ENCODE measurements at regions not wholly inside any gene's neighbourhood (a gene's known extent, or its start where the extent isn't known, plus 50 kb on each side); places are given as distances from the start of the nearest gene placed in this dataset.

DNA sequence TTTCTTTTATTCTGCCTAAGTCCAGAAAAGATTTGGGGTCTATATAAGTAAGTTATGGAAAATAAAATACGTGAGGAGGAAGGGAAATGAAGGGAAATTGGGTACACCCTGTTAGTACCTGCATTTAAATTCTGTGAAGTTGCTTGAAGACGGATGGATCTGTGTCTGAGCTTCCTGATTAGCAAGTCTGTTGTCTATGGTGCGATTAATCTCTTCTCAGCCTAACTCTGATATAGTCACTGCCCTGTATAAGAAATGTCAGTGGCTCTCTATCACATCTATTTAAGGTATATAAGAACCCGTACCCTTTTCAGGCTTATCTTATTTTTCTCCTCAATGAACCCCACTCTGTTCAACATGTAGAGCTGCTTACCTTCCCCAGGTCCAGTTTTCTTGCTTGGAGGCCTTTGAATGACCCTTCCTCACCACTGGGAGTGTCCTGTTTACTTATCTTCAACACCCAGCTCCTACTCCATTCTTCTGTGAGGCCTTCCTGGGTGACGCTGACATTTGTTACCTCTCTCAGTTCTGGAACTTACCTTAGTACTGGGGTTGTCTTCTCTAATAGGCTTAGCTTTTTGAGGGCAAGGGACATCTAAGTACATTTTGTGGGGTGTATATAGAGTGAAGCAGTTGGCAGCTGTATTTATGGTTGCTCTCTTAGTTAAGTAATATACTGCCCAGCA is 149.6 kb upstream of the PRPS1L1 start:
- WGBS, 2 experiments (ENCODE audit: insufficient coverage in 2 of 2): 100% methylated on average over 2 to 3 of the region's 5 CpGs
- Histone ChIP-seq H3K27ac (ENCODE audit: low read depth, low read length, severe bottlenecking) (no peak overlapping the region), H3K4me1 (ENCODE audit: control insufficient read depth, insufficient read depth, low read length, poor library complexity, severe bottlenecking) (peaks cover 19% of the 10 kb centered on the region), H3K9me3 (ENCODE audit: control insufficient read depth, low read length) (no peaks in the 10 kb centered on the region), H3K36me3 (ENCODE audit: control insufficient read depth, insufficient read depth, low read length) (no peaks in the 10 kb centered on the region), H3K4me3 (ENCODE audit: extremely low read depth, insufficient read depth, low read length, poor library complexity, severe bottlenecking) (no peak overlapping the region)

GRCh38 chr7:18177815-18178660 is 150.4 kb upstream of the PRPS1L1 start:
- H3K9me3 ChIP-seq (ENCODE audit: control insufficient read depth, low read length): no peaks in the 10 kb centered on the region
- H3K36me3 ChIP-seq (ENCODE audit: control insufficient read depth, insufficient read depth, low read length): no peaks in the 10 kb centered on the region
- no peak overlapping the region for H3K27ac ChIP-seq (ENCODE audit: low read depth, low read length, severe bottlenecking)
- no peak overlapping the region for H3K4me3 ChIP-seq (ENCODE audit: extremely low read depth, insufficient read depth, low read length, poor library complexity, severe bottlenecking)
- H3K4me1 ChIP-seq (ENCODE audit: control insufficient read depth, insufficient read depth, low read length, poor library complexity, severe bottlenecking): peaks cover 19% of the 10 kb centered on the region
- WGBS, 2 experiments (ENCODE audit: insufficient coverage in 2 of 2): 92 to 96% methylated on average over 2 of the region's 7 CpGs

DNA sequence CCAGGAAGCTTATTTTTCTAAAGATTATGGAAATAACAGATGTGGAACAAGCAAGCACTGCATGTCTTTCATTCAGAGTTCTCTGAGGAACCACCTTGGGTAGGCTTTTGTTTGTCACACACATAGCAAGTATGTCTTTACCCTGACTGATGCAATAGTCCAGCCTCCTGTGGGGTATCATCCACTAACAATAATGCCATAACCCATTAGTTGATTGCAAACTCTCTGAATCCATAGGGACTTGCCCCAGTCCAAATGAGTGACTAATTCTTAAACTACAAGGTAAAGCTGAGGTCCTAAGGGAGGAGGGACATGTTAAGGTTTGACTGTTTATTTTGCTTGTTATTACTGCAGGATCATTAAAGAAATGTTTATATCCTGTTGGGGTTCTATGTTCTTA is 151.4 kb upstream of the PRPS1L1 start:
- Histone ChIP-seq H3K27ac (ENCODE audit: low read depth, low read length, severe bottlenecking) (no peak overlapping the region), H3K4me3 (ENCODE audit: extremely low read depth, insufficient read depth, low read length, poor library complexity, severe bottlenecking) (no peak overlapping the region), H3K9me3 (ENCODE audit: control insufficient read depth, low read length) (no peaks in the 10 kb centered on the region), H3K4me1 (ENCODE audit: control insufficient read depth, insufficient read depth, low read length, poor library complexity, severe bottlenecking) (peaks cover 19% of the 10 kb centered on the region), H3K36me3 (ENCODE audit: control insufficient read depth, insufficient read depth, low read length) (no peaks in the 10 kb centered on the region)

DNA sequence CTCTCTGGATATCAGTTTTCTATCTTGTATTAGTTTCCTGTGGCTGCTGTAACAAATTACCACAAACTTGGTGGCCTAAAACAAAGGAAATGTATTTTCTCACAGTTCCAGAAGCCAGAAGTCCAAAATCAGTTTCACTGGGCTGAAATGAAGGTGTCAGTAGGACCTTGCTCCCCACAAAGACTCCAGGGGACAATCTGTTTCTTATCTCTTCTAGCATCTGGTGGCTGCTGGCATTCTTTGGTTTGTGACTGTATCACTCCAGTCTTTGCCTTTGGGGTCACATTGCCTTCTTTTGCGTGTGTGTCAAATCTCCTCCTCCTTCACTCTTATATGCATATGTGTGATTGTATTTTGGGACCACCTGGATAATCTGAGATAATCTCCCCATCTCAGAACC is 153.0 kb upstream of the PRPS1L1 start:
- Histone ChIP-seq H3K36me3 (ENCODE audit: control insufficient read depth, insufficient read depth, low read length) (no peaks in the 10 kb centered on the region), H3K27ac (ENCODE audit: low read depth, low read length, severe bottlenecking) (no peak overlapping the region), H3K9me3 (ENCODE audit: control insufficient read depth, low read length) (no peaks in the 10 kb centered on the region), H3K4me3 (ENCODE audit: extremely low read depth, insufficient read depth, low read length, poor library complexity, severe bottlenecking) (no peak overlapping the region), H3K4me1 (ENCODE audit: control insufficient read depth, insufficient read depth, low read length, poor library complexity, severe bottlenecking) (peaks cover 13% of the 10 kb centered on the region)
- no CpG with 5 or more reads among the region's 1 CpG for WGBS, 2 experiments (ENCODE audit: insufficient coverage in 2 of 2)

DNA sequence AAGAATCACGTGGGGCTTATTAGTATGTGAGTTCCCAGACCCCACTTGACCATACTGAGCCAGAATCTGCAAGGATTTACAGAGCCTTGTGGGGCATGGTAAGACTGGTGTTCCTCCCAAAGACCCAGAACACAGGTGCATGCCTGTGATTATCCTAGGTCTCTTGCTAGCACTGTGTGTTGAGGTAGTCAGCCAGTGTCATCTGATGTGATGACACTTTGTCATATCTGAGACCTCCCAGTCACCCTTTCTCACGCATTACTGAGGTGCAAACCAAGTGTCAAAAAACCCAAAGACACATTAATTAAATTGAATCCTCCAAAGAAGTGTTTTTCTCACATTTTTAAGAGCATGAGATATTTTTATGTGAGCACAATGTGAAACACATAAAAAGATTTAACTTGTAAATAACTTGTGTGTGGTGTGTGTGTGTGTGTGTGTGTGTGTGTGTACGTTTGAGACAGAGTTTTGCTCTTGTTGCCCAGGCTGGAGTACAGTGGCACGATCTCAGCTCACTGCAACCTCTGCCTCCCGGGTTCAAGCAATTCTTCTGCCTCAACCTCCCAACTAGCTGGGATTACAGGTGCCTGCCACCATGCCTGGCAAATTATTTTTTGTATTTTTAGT is 162.0 kb upstream of the PRPS1L1 start:
- Histone ChIP-seq H3K9me3 (ENCODE audit: control insufficient read depth, low read length) (no peaks in the 10 kb centered on the region), H3K36me3 (ENCODE audit: control insufficient read depth, insufficient read depth, low read length) (no peaks in the 10 kb centered on the region), H3K27ac (ENCODE audit: low read depth, low read length, severe bottlenecking) (no peak overlapping the region), H3K4me3 (ENCODE audit: extremely low read depth, insufficient read depth, low read length, poor library complexity, severe bottlenecking) (no peak overlapping the region), H3K4me1 (ENCODE audit: control insufficient read depth, insufficient read depth, low read length, poor library complexity, severe bottlenecking) (no peaks in the 10 kb centered on the region)
- 100% methylated on average over 1 of the region's 5 CpGs; no CpG with 5 or more reads in 1 of the 2 experiments for WGBS, 2 experiments (ENCODE audit: insufficient coverage in 2 of 2)

DNA sequence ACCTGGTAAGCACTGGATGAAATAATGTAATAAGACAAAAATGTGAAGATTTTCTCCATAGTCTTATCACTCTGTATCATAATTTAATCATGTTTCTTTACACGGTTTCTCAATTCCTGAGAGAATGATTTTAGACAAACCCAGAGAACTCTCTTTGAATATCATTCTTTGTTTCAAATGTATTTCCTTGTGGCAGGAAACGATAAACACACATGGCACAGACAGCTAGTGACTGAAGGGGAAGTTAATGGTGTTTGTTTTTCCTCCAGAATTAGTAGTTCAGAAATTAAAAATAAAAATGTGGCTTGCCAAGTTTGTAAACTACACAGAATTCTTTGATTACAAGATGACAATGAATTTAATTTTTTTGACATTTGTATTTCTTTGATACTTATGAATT is 163.7 kb upstream of the PRPS1L1 start:
- H3K9me3 ChIP-seq (ENCODE audit: control insufficient read depth, low read length): no peaks in the 10 kb centered on the region
- H3K27ac ChIP-seq (ENCODE audit: low read depth, low read length, severe bottlenecking): no peak overlapping the region
- WGBS, 2 experiments (ENCODE audit: insufficient coverage in 2 of 2): 92% methylated on average over 2 of the region's 2 CpGs; no CpG with 5 or more reads in 1 of the 2 experiments
- no peaks in the 10 kb centered on the region for H3K36me3 ChIP-seq (ENCODE audit: control insufficient read depth, insufficient read depth, low read length)
- no peak overlapping the region for H3K4me3 ChIP-seq (ENCODE audit: extremely low read depth, insufficient read depth, low read length, poor library complexity, severe bottlenecking)
- H3K4me1 ChIP-seq (ENCODE audit: control insufficient read depth, insufficient read depth, low read length, poor library complexity, severe bottlenecking): no peaks in the 10 kb centered on the region

- Histone ChIP-seq H3K4me1 (ENCODE audit: control insufficient read depth, insufficient read depth, low read length, poor library complexity, severe bottlenecking) (no peaks in the 10 kb centered on the region), H3K27ac (ENCODE audit: low read depth, low read length, severe bottlenecking) (no peak overlapping the region), H3K9me3 (ENCODE audit: control insufficient read depth, low read length) (no peaks in the 10 kb centered on the region), H3K36me3 (ENCODE audit: control insufficient read depth, insufficient read depth, low read length) (no peaks in the 10 kb centered on the region), H3K4me3 (ENCODE audit: extremely low read depth, insufficient read depth, low read length, poor library complexity, severe bottlenecking) (no peak overlapping the region)
- 94% methylated on average over 2 to 4 of the region's 8 CpGs for WGBS, 2 experiments (ENCODE audit: insufficient coverage in 2 of 2)
Observed at GRCh38 chr7:18191862-18192625, 164.4 kb upstream of the PRPS1L1 start.

- no peaks in the 10 kb centered on the region for H3K4me1 ChIP-seq (ENCODE audit: control insufficient read depth, insufficient read depth, low read length, poor library complexity, severe bottlenecking)
- H3K36me3 ChIP-seq (ENCODE audit: control insufficient read depth, insufficient read depth, low read length): no peaks in the 10 kb centered on the region
- H3K9me3 ChIP-seq (ENCODE audit: control insufficient read depth, low read length): no peaks in the 10 kb centered on the region
- H3K4me3 ChIP-seq (ENCODE audit: extremely low read depth, insufficient read depth, low read length, poor library complexity, severe bottlenecking): no peak overlapping the region
- no peak overlapping the region for H3K27ac ChIP-seq (ENCODE audit: low read depth, low read length, severe bottlenecking)
Observed at GRCh38 chr7:18194616-18195015, 167.0 kb upstream of the PRPS1L1 start.

DNA sequence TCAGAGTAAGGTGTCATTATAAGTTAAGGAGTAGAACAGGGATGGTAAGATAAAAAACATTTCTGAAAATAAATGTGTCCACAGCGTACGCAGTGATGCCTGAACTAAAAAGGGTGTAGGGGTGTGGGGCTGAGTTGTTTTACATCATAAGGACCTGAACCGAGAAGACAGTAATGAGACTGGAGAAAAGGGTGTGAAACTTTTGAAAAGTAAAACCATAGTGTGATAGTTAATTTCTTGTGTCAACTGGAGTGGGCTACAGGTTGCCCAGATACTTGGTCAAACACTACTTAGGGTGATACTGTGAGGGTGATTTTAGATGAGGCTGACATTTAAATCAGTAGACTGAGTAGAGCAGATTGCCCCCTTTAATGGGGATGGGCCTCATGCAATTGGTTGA is 169.0 kb upstream of the PRPS1L1 start:
- Histone ChIP-seq H3K4me3 (ENCODE audit: extremely low read depth, insufficient read depth, low read length, poor library complexity, severe bottlenecking) (no peak overlapping the region), H3K4me1 (ENCODE audit: control insufficient read depth, insufficient read depth, low read length, poor library complexity, severe bottlenecking) (no peaks in the 10 kb centered on the region), H3K9me3 (ENCODE audit: control insufficient read depth, low read length) (no peaks in the 10 kb centered on the region), H3K36me3 (ENCODE audit: control insufficient read depth, insufficient read depth, low read length) (no peaks in the 10 kb centered on the region), H3K27ac (ENCODE audit: low read depth, low read length, severe bottlenecking) (no peak overlapping the region)
- 87 to 100% methylated on average over 3 of the region's 3 CpGs for WGBS, 2 experiments (ENCODE audit: insufficient coverage in 2 of 2)

DNA sequence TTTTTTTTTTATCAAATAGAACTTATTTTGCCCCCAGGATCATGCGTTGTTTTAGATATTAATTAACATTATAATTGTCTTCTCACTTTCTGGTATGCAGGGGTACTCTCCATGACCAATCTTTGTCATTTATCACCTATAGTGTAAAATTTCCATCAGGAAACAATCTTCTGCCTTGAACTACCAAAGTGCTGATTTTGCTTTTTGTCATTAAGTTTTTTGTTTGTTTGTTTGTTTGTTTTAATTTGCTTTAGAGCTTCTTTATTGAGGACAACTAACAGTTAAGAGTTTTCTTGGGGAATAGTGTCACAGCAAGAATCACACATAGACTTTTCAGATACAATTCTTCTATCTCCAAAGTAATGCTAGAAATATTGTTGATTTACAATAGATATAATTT is 171.2 kb upstream of the PRPS1L1 start:
- no peaks in the 10 kb centered on the region for H3K36me3 ChIP-seq (ENCODE audit: control insufficient read depth, insufficient read depth, low read length)
- H3K27ac ChIP-seq (ENCODE audit: low read depth, low read length, severe bottlenecking): no peak overlapping the region
- no peak overlapping the region for H3K4me3 ChIP-seq (ENCODE audit: extremely low read depth, insufficient read depth, low read length, poor library complexity, severe bottlenecking)
- H3K9me3 ChIP-seq (ENCODE audit: control insufficient read depth, low read length): no peaks in the 10 kb centered on the region
- no peaks in the 10 kb centered on the region for H3K4me1 ChIP-seq (ENCODE audit: control insufficient read depth, insufficient read depth, low read length, poor library complexity, severe bottlenecking)
- WGBS, 2 experiments (ENCODE audit: insufficient coverage in 2 of 2): no CpG with 5 or more reads among the region's 1 CpG

Data from mesodermal cell (in vitro differentiated cells).